ENCODE measurements at regions not wholly inside any gene's neighbourhood (a gene's known extent, or its start where the extent isn't known, plus 50 kb on each side); places are given as distances from the start of the nearest gene placed in this dataset.

DNA sequence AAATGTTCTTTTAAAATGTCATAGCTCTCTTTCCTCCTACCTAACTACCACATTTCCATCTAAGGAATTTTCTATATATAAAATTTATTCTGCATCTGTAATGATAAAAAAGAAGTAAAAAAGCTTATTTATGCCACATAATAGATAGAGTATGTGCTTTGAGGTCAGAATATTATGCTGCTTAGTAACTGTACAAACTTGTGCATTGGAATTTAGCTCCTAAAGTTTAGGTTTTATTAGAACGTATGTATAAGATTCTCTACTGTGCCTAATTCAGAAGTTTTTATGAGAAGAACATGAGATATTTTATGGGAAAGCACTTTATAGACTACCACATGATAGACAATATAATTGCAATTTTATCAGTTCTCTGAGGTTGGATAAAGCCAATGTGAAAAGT, 384.6 kb downstream of the SLC16A7 start:
- no peaks in the 10 kb centered on the region for H3K4me1 ChIP-seq
- no peak overlapping the region for H3K27ac ChIP-seq
- intact Hi-C loops (cut with DNase I; ENCODE audit: low total_unique reads): loop anchor here (5.0 kb wide), 1 partner anchor 732 kb away; no protein-coding TSS in a partner anchor
- H3K9me3 ChIP-seq: no peaks in the 10 kb centered on the region
- no peaks in the 10 kb centered on the region for H3K36me3 ChIP-seq
- no peak for DNase-seq (ENCODE audit: low spot score in 2 of 2)
- no peaks in the 10 kb centered on the region for H3K27me3 ChIP-seq
- TF ChIP-seq, protein P1, sequence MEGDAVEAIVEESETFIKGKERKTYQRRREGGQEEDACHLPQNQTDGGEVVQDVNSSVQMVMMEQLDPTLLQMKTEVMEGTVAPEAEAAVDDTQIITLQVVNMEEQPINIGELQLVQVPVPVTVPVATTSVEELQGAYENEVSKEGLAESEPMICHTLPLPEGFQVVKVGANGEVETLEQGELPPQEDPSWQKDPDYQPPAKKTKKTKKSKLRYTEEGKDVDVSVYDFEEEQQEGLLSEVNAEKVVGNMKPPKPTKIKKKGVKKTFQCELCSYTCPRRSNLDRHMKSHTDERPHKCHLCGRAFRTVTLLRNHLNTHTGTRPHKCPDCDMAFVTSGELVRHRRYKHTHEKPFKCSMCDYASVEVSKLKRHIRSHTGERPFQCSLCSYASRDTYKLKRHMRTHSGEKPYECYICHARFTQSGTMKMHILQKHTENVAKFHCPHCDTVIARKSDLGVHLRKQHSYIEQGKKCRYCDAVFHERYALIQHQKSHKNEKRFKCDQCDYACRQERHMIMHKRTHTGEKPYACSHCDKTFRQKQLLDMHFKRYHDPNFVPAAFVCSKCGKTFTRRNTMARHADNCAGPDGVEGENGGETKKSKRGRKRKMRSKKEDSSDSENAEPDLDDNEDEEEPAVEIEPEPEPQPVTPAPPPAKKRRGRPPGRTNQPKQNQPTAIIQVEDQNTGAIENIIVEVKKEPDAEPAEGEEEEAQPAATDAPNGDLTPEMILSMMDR (IDR thresholded peaks at IDR 0.05): no peak
- TF ChIP-seq POLR2AphosphoS5 (IDR thresholded peaks at IDR 0.05): no peak
- TF ChIP-seq POLR2A (IDR thresholded peaks at IDR 0.05): no peak
- no peak overlapping the region for H3K4me3 ChIP-seq

GRCh38 chr12:59999291-59999690, 403.5 kb downstream of the SLC16A7 start:
- no peak overlapping the region for H3K27ac ChIP-seq
- no peaks in the 10 kb centered on the region for H3K9me3 ChIP-seq
- no peak overlapping the region for H3K4me3 ChIP-seq
- no peaks in the 10 kb centered on the region for H3K4me1 ChIP-seq
- intact Hi-C loops (cut with DNase I; ENCODE audit: low total_unique reads): no loop called here
- DNase-seq (ENCODE audit: low spot score in 2 of 2): no peak
- no peaks in the 10 kb centered on the region for H3K36me3 ChIP-seq
- TF ChIP-seq POLR2A (IDR thresholded peaks at IDR 0.05) (no peak), POLR2AphosphoS5 (IDR thresholded peaks at IDR 0.05) (no peak)
- TF ChIP-seq, protein P1 (IDR thresholded peaks at IDR 0.05): no peak
- no peaks in the 10 kb centered on the region for H3K27me3 ChIP-seq

DNA sequence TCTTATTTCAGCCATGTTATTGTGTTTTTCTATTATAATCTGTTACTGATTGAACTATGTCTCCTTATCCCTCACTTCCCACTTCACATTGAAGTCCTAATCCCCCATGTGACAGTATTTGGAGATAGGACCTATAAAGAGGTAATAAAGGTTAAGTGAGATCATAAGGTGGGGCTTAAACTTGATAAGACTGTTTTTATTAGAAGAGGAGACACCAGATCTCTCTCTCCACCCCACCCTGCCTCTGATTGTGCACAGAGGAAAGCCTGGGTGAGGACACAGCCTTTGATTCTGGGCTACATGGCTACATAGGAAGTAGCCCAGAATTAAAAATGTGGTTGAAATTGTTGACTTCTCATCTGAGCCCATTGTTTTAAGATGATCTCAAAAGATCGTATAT, 414.7 kb downstream of the SLC16A7 start:
- H3K27me3 ChIP-seq: no peaks in the 10 kb centered on the region
- no peaks in the 10 kb centered on the region for H3K4me1 ChIP-seq
- H3K27ac ChIP-seq: no peak overlapping the region
- no peak overlapping the region for H3K4me3 ChIP-seq
- TF ChIP-seq, protein P1 (IDR thresholded peaks at IDR 0.05): no peak
- TF ChIP-seq POLR2A (IDR thresholded peaks at IDR 0.05) (no peak), POLR2AphosphoS5 (IDR thresholded peaks at IDR 0.05) (no peak)
- no peaks in the 10 kb centered on the region for H3K9me3 ChIP-seq
- intact Hi-C loops (cut with DNase I; ENCODE audit: low total_unique reads): no loop called here
- DNase-seq (ENCODE audit: low spot score in 2 of 2): no peak
- H3K36me3 ChIP-seq: no peaks in the 10 kb centered on the region

DNA sequence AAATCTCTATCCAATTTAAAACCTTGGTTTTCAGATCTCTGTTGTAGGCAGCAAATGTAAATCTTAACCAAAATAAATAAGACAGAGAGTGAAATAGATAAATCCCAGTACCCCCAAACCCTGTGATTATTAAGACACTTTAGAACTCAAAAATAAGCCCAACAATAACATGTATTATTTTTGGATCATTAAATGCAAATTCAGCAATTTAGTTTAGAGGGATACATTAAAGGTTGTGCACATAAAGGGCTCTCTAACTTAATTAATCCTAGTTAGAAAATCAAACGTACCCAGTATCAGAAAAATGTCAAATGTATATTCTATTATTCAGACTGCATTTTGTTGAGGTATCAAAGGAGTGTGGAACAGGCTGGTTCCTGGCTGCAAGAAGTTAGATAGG, 416.8 kb downstream of the SLC16A7 start:
- DNase-seq (ENCODE audit: low spot score in 2 of 2): no peak
- H3K27me3 ChIP-seq: no peaks in the 10 kb centered on the region
- intact Hi-C loops (cut with DNase I; ENCODE audit: low total_unique reads): no loop called here
- H3K36me3 ChIP-seq: no peaks in the 10 kb centered on the region
- TF ChIP-seq, protein P1 (IDR thresholded peaks at IDR 0.05): no peak
- TF ChIP-seq POLR2AphosphoS5 (IDR thresholded peaks at IDR 0.05): no peak
- no peak for TF ChIP-seq POLR2A (IDR thresholded peaks at IDR 0.05)
- H3K4me3 ChIP-seq: no peak overlapping the region
- no peaks in the 10 kb centered on the region for H3K4me1 ChIP-seq
- H3K27ac ChIP-seq: no peak overlapping the region
- H3K9me3 ChIP-seq: no peaks in the 10 kb centered on the region

DNA sequence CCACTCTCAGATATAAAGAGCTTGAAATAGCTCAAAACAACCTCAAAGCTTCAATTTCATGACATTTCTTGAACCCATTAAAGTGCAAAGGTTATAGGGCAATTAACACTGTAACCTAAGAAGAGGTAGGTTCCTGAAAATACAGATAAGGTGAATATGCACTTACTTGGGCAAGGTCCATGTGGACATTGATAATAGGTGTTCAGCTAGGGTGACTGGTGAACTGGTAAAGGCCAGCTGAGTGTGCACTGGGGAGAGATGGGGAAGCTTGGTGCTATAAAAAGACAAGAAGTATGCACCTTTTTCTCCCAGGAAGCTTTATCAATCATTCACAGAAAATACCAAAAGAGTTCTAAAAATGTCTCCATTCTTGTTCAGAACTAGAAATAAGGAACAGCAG, 418.6 kb downstream of the SLC16A7 start:
- no peaks in the 10 kb centered on the region for H3K27me3 ChIP-seq
- no peak overlapping the region for H3K27ac ChIP-seq
- no peaks in the 10 kb centered on the region for H3K4me1 ChIP-seq
- no peaks in the 10 kb centered on the region for H3K9me3 ChIP-seq
- intact Hi-C loops (cut with DNase I; ENCODE audit: low total_unique reads): no loop called here
- TF ChIP-seq, protein P1 (IDR thresholded peaks at IDR 0.05): no peak
- TF ChIP-seq POLR2A (IDR thresholded peaks at IDR 0.05): no peak
- TF ChIP-seq POLR2AphosphoS5 (IDR thresholded peaks at IDR 0.05): no peak
- H3K4me3 ChIP-seq: no peak overlapping the region
- H3K36me3 ChIP-seq: no peaks in the 10 kb centered on the region
- no peak for DNase-seq (ENCODE audit: low spot score in 2 of 2)

Data from breast epithelium (tissue), 4 donors.